ENCODE measurements at regions not wholly inside any gene's neighbourhood (a gene's known extent, or its start where the extent isn't known, plus 50 kb on each side); places are given as distances from the start of the nearest gene placed in this dataset.

DNA sequence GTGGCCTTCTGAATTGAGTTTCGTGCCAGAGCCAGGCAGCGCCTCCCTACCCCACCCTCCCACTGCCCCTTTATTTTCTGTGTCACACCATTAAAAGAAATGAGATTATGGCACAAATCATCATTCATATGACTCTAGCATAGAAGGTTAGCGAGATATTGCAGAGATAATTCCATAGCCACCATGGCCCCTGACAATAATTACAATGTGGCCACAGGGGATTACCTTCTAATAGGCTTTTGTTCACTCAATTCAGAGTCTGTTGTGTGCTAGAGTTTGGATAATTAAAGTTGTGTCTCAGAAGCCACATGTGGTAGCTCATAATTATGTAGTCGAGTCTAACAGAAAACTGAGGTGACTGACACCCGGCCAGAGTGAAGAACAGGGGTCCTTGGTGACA is 428.1 kb downstream of the ARHGEF28 start:
- DNase-seq, result no peak
- no peaks in the 10 kb centered on the region for H3K4me1 ChIP-seq
- Mint-ChIP-seq H3K4me1 (ENCODE audit: low read depth, unreplicated experiment) (peaks cover 6% of the 10 kb centered on the region), H3K36me3 (ENCODE audit: insufficient read depth, unreplicated experiment) (no peaks in the 10 kb centered on the region), H3K4me3 (ENCODE audit: unreplicated experiment) (no peak overlapping the region), H3K27me3 (ENCODE audit: insufficient read depth, unreplicated experiment) (no peaks in the 10 kb centered on the region), H3K27ac (ENCODE audit: unreplicated experiment) (no peak overlapping the region), H3K9me3 (ENCODE audit: unreplicated experiment) (no peaks in the 10 kb centered on the region)
- ChIA-PET POLR2A (no interaction called here), CTCF (no interaction called here)
- no TSS peak for BruUV-seq (replicated peaks)
- H3K4me3 ChIP-seq (ENCODE audit: low read depth, low read length), result no peak overlapping the region
- H3K27me3 ChIP-seq (replicated peaks; ENCODE audit: control insufficient read depth, insufficient read depth, low read length), result no peaks in the 10 kb centered on the region
- TF ChIP-seq, protein P1, sequence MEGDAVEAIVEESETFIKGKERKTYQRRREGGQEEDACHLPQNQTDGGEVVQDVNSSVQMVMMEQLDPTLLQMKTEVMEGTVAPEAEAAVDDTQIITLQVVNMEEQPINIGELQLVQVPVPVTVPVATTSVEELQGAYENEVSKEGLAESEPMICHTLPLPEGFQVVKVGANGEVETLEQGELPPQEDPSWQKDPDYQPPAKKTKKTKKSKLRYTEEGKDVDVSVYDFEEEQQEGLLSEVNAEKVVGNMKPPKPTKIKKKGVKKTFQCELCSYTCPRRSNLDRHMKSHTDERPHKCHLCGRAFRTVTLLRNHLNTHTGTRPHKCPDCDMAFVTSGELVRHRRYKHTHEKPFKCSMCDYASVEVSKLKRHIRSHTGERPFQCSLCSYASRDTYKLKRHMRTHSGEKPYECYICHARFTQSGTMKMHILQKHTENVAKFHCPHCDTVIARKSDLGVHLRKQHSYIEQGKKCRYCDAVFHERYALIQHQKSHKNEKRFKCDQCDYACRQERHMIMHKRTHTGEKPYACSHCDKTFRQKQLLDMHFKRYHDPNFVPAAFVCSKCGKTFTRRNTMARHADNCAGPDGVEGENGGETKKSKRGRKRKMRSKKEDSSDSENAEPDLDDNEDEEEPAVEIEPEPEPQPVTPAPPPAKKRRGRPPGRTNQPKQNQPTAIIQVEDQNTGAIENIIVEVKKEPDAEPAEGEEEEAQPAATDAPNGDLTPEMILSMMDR (IDR thresholded peaks at IDR 0.05; ENCODE audit: insufficient read depth in 1 of 2, low read depth in 1 of 2, low read length in 1 of 2, severe bottlenecking in 1 of 2, unreplicated experiment in 1 of 2), result no peak
- no peaks in the 10 kb centered on the region for H3K9me3 ChIP-seq
- intact Hi-C loops (cut with micrococcal nuclease; ENCODE audit: unreplicated experiment), result no loop called here
- H3K36me3 ChIP-seq (ENCODE audit: control insufficient read depth, insufficient read depth, low read length), result no peaks in the 10 kb centered on the region

DNA sequence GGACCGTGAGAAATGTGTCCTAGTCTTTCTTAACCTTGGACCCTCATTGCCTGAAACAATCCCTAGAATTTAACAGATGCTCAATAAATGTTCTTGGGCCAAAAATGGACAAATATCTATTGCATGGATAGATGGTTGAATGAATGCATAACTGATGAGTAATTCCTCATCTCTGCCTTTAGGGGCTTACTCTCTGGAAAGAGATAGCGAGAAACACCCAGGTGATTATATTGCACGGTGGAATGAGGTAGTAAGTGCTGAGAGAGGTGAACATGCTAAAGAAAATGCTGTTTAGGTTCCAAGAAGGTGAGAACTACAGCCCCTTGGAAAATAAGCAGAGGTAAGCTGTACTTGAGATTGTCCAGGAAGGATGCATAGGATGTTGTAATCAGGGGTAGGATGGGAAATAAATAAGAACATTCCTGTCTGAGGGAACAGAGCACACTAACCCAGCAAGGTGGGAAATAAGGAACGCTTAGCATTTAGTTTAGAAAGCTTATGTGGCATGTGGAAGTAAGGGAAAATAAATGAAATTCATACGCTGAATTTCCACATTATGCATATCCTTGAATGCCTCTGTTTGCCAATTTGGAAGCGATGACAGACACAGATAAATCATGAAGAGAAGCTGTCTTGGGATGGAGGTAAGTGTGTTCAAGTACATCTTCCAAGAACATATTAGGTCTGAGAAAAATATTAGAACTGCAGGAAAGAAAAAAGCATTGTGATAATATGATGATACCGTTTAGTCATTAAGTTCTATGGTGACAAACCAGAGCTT is 426.6 kb downstream of the ARHGEF28 start:
- H3K9me3 Mint-ChIP-seq (ENCODE audit: unreplicated experiment), result no peaks in the 10 kb centered on the region
- BruUV-seq (replicated peaks), result no TSS peak
- Histone ChIP-seq H3K36me3 (ENCODE audit: control insufficient read depth, insufficient read depth, low read length) (no peaks in the 10 kb centered on the region), H3K4me3 (ENCODE audit: low read depth, low read length) (no peak overlapping the region), H3K9me3 (no peaks in the 10 kb centered on the region), H3K4me1 (no peaks in the 10 kb centered on the region), H3K27me3 (replicated peaks; ENCODE audit: control insufficient read depth, insufficient read depth, low read length) (no peaks in the 10 kb centered on the region)
- peaks cover 6% of the 10 kb centered on the region for H3K4me1 Mint-ChIP-seq (ENCODE audit: low read depth, unreplicated experiment)
- H3K4me3 Mint-ChIP-seq (ENCODE audit: unreplicated experiment), result no peak overlapping the region
- H3K36me3 Mint-ChIP-seq (ENCODE audit: insufficient read depth, unreplicated experiment), result no peaks in the 10 kb centered on the region
- H3K27me3 Mint-ChIP-seq (ENCODE audit: insufficient read depth, unreplicated experiment), result no peaks in the 10 kb centered on the region
- no peak for DNase-seq
- intact Hi-C loops (cut with micrococcal nuclease; ENCODE audit: unreplicated experiment), result loop anchor here (1.0 kb wide), 1 partner anchor 76 kb away; no protein-coding TSS in a partner anchor
- no peak overlapping the region for H3K27ac Mint-ChIP-seq (ENCODE audit: unreplicated experiment)
- ChIA-PET POLR2A (no interaction called here), CTCF (interaction anchor here (0.5 kb wide), 1 partner anchor 566 kb away, joined by 4 read pairs; no protein-coding TSS in a partner anchor)
- TF ChIP-seq, protein P1 (IDR thresholded peaks at IDR 0.05; ENCODE audit: insufficient read depth in 1 of 2, low read depth in 1 of 2, low read length in 1 of 2, severe bottlenecking in 1 of 2, unreplicated experiment in 1 of 2), result peak in 1 of 2 experiments; percentile 17

DNA sequence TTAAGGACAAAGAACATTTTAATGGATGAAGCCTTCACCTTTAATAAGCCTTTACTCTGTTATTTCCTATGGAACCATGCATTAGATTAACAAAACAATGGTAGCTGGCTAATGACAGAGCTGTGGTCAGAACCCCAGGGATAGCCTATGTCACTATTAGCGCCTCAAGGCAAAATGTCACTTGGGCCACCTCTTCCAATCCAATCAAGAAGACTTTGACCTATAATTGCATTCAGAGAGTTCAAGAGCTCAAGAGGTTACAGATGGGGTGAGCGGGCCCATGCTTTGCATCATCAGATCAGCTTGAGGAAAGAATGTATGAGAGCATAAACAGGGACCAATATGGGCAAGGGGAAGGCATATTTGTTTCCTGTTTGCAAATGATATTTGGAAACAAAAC is 425.1 kb downstream of the ARHGEF28 start:
- no peak overlapping the region for H3K27ac Mint-ChIP-seq (ENCODE audit: unreplicated experiment)
- POLR2A ChIA-PET, result no interaction called here
- intact Hi-C loops (cut with micrococcal nuclease; ENCODE audit: unreplicated experiment), result no loop called here
- no peak for DNase-seq
- Histone ChIP-seq H3K27me3 (replicated peaks; ENCODE audit: control insufficient read depth, insufficient read depth, low read length) (no peaks in the 10 kb centered on the region), H3K9me3 (no peaks in the 10 kb centered on the region), H3K36me3 (ENCODE audit: control insufficient read depth, insufficient read depth, low read length) (no peaks in the 10 kb centered on the region), H3K4me1 (no peaks in the 10 kb centered on the region), H3K4me3 (ENCODE audit: low read depth, low read length) (no peak overlapping the region)
- peaks cover 6% of the 10 kb centered on the region for H3K4me1 Mint-ChIP-seq (ENCODE audit: low read depth, unreplicated experiment)
- H3K27me3 Mint-ChIP-seq (ENCODE audit: insufficient read depth, unreplicated experiment), result no peaks in the 10 kb centered on the region
- TF ChIP-seq, protein P1 (IDR thresholded peaks at IDR 0.05; ENCODE audit: insufficient read depth in 1 of 2, low read depth in 1 of 2, low read length in 1 of 2, severe bottlenecking in 1 of 2, unreplicated experiment in 1 of 2), result no peak
- CTCF ChIA-PET, result no interaction called here
- H3K4me3 Mint-ChIP-seq (ENCODE audit: unreplicated experiment), result no peak overlapping the region
- no peaks in the 10 kb centered on the region for H3K36me3 Mint-ChIP-seq (ENCODE audit: insufficient read depth, unreplicated experiment)
- no peaks in the 10 kb centered on the region for H3K9me3 Mint-ChIP-seq (ENCODE audit: unreplicated experiment)
- BruUV-seq (replicated peaks), result no TSS peak
